Calu3 (cell line): ENCODE measurements at regions not wholly inside any gene's neighbourhood (a gene's known extent, or its start where the extent isn't known, plus 50 kb on each side); places are given as distances from the start of the nearest gene placed in this dataset.

Experiments
- BruUV-seq: library from RNA; stranded (reverse); fragments of 400-500 nt; replicated peaks from 2 replicates; lab custom pipeline; 2021; lab: Mats Ljungman, UMichigan
- CTCF ChIA-PET: fragments of 300-600 bp; sonication (Branson Sonifier 250); formaldehyde crosslinking; loops from one replicate; lab custom pipeline; 2022; ENCODE audit warnings: antibody characterized with exemption; lab: Charles Lee
- DNase-seq: peaks from one replicate; pipeline ENCODE4 v3.0.0; 2022
- H3K27ac Mint-ChIP-seq: one replicate; pipeline ENCODE4 v1.8.0; 2022; ENCODE audit warnings: mixed read lengths; ENCODE audit not compliant: unreplicated experiment
- H3K27me3 Mint-ChIP-seq: one replicate; pipeline ENCODE4 v1.8.0; 2022; ENCODE audit warnings: mixed read lengths; ENCODE audit not compliant: unreplicated experiment
- H3K36me3 Mint-ChIP-seq: one replicate; pipeline ENCODE4 v1.8.0; 2022; ENCODE audit warnings: mild to moderate bottlenecking, moderate library complexity, mixed read lengths; ENCODE audit not compliant: insufficient read depth, unreplicated experiment
- H3K4me1 Mint-ChIP-seq: one replicate; pipeline ENCODE4 v1.8.0; 2022; ENCODE audit warnings: mild to moderate bottlenecking, low read depth, mixed read lengths; ENCODE audit not compliant: unreplicated experiment
- H3K4me3 Mint-ChIP-seq: one replicate; pipeline ENCODE4 v1.8.0; 2022; ENCODE audit warnings: mild to moderate bottlenecking, low read depth, moderate library complexity, mixed read lengths; ENCODE audit not compliant: unreplicated experiment
- H3K9me3 Mint-ChIP-seq: one replicate; pipeline ENCODE4 v1.8.0; 2022; ENCODE audit warnings: low read depth, mixed read lengths; ENCODE audit not compliant: unreplicated experiment
- intact Hi-C: fragments of 100-400 bp; cut with micrococcal nuclease; formaldehyde crosslinking; loops from one replicate; pipeline ENCODE4 v1.10.0; 2022; ENCODE audit not compliant: unreplicated experiment
- TF ChIP-seq, protein P1 (sequence below): fragments of 200-600 bp; IDR thresholded peaks from one replicate; pipeline ENCODE4 v1.8.0; 2022; ENCODE audit warnings: antibody characterized with exemption; ENCODE audit not compliant: unreplicated experiment

DNA sequence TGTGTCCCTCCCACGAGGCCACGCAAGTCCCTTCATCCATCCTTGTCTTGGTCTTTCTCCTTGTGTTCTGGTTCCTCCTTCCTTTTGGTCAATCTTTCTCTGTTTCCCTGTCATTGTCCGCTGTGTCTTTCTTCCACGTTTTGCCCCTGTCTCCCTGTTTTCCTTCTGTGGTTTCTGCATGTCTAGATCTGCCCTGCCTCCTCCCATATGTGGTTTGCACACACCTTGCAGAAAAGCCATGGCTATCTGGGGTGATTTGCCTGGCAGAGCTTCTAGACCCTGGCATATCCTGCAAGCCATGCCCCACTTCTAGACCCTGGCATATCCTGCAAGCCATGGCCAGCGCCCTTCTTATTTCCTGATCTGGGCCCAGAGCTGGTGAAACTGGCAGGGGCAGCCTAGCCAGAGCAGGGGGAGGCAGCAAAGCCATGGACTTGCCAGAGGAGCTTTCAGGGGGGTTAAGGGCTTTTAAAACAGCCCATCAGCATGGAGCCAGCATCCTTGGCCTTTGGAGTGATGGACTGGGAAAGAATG is 131.6 kb upstream of the NECTIN1 start:
- TF ChIP-seq, protein P1, sequence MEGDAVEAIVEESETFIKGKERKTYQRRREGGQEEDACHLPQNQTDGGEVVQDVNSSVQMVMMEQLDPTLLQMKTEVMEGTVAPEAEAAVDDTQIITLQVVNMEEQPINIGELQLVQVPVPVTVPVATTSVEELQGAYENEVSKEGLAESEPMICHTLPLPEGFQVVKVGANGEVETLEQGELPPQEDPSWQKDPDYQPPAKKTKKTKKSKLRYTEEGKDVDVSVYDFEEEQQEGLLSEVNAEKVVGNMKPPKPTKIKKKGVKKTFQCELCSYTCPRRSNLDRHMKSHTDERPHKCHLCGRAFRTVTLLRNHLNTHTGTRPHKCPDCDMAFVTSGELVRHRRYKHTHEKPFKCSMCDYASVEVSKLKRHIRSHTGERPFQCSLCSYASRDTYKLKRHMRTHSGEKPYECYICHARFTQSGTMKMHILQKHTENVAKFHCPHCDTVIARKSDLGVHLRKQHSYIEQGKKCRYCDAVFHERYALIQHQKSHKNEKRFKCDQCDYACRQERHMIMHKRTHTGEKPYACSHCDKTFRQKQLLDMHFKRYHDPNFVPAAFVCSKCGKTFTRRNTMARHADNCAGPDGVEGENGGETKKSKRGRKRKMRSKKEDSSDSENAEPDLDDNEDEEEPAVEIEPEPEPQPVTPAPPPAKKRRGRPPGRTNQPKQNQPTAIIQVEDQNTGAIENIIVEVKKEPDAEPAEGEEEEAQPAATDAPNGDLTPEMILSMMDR: no peak
- Mint-ChIP-seq H3K4me1 (no peaks in the 10 kb centered on the region), H3K27ac (no peak overlapping the region), H3K4me3 (no peak overlapping the region), H3K9me3 (no peaks in the 10 kb centered on the region), H3K36me3 (no peaks in the 10 kb centered on the region), H3K27me3 (peaks cover 92% of the 10 kb centered on the region)
- no peak for DNase-seq
- intact Hi-C loops: no loop called here
- CTCF ChIA-PET: no interaction called here
- no TSS peak for BruUV-seq

DNA sequence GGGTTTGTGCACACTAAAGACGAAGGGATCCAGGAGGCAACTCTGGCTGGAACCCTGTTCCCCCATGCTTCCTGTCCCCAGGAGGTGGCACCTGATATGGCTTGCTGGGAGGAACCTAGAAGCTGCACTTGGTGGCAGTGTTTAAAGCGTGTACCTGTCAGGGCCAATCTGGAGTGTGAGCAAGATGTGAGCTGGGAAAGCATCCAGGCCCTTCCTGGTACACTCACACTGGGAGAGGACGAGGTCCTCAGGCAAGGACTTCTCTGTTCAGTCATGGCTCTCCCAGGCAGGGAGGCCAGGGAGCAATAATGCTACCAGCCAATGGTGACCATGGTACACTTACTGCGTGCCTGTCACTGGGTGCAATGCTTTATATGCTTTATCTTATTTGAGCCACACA is 130.7 kb upstream of the NECTIN1 start:
- TF ChIP-seq, protein P1: no peak
- intact Hi-C loops: no loop called here
- DNase-seq: no peak
- Mint-ChIP-seq H3K4me1 (peaks cover 2% of the 10 kb centered on the region), H3K27ac (no peak overlapping the region), H3K27me3 (peaks cover 97% of the 10 kb centered on the region), H3K9me3 (no peaks in the 10 kb centered on the region), H3K36me3 (no peaks in the 10 kb centered on the region), H3K4me3 (no peak overlapping the region)
- CTCF ChIA-PET: no interaction called here
- BruUV-seq: no TSS peak

DNA sequence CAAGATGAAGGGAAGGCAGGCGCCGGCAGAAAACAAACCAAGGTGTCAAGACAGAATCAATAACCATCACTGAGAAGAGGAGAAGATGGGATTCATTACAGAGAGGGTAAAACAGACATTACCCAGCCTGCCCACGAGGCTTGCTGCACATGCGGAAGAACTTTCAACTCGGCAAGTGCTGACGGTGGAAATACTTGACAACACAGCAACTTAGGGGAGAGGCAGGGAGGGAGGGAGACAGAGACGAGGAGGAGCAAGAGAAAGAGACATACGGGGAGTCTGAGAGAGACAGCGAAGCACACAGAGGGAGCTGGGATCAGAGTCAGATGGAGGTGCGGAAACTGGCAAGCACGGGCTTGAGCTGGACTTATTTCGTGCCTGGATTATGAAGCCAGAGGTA is 129.3 kb upstream of the NECTIN1 start:
- Mint-ChIP-seq H3K27ac (no peak overlapping the region), H3K27me3 (peaks cover 92% of the 10 kb centered on the region), H3K9me3 (no peaks in the 10 kb centered on the region), H3K4me1 (peaks cover 8% of the 10 kb centered on the region), H3K4me3 (no peak overlapping the region), H3K36me3 (no peaks in the 10 kb centered on the region)
- CTCF ChIA-PET: interaction anchor here (1.1 kb wide), 1 partner anchor 16 kb away, joined by 3 read pairs; no protein-coding TSS in a partner anchor
- TF ChIP-seq, protein P1: no peak
- no TSS peak for BruUV-seq
- no peak for DNase-seq
- intact Hi-C loops: no loop called here

DNA sequence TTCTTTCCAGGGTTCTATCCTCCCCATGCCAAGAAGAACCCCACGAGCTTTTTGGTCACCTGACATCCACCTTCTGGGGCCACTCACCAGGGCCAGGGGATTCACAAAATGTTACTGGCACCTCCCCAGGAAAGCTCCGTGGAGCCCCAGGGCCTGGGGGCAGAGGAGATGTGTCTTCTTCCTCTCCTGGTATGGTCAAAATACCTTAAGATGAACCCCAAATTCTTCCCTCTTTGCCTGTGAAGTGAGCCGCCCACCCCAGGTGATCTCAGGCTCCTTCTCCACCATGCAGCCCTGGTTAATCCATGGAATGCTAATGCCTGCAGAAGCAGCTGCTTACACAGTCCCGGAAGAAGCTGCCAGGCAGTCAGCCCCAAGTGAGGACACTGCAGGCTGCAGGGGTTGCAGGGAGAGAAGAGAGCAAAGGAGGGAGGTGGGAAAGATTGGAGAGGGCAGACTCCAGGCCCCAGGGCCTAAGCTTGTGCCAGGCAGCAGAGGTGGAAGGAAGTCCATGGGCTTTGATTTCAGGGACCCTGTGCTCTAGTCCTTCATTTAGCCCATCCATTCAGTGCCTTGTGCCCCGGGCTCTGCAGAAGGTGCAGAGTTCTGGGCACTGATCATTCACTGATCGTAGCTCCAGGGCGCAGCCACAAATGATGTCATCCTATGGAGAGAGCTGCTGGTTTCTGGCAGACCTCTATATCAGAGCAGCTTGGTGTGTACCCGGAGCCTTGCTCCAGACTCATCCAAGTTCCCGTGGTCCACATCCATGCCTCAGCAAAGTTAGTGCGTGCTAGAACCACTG is 127.9 kb upstream of the NECTIN1 start:
- DNase-seq: no peak
- intact Hi-C loops: no loop called here
- CTCF ChIA-PET: no interaction called here
- Mint-ChIP-seq H3K27ac (no peak overlapping the region), H3K36me3 (no peaks in the 10 kb centered on the region), H3K9me3 (no peaks in the 10 kb centered on the region), H3K27me3 (peaks cover 82% of the 10 kb centered on the region), H3K4me3 (no peak overlapping the region), H3K4me1 (peaks cover 8% of the 10 kb centered on the region)
- TF ChIP-seq, protein P1: no peak
- BruUV-seq: no TSS peak
